WTC11 (cell line): ENCODE measurements at regions not wholly inside any gene's neighbourhood (a gene's known extent, or its start where the extent isn't known, plus 50 kb on each side); places are given as distances from the start of the nearest gene placed in this dataset.
A peak's percentile ranks its signal among the peaks of the same experiment; 100 is the strongest.

Source experiments
- ATAC-seq: fragments of 200-7000 bp; cut with Tn5 transposase; 2 replicates; pipeline ENCODE4 v1.10.0; 2021; ENCODE audit warnings: mild to moderate bottlenecking, moderate library complexity
- CTCF ChIA-PET: fragments of 300-600 bp; sonication (Branson Sonifier 250); formaldehyde crosslinking; loops from one replicate; lab custom pipeline; 2021; ENCODE audit warnings: antibody characterized with exemption; lab: Charles Lee
- POLR2A ChIA-PET: fragments of 350-600 bp; sonication (Branson Sonifier 250); formaldehyde crosslinking; loops from one replicate; lab custom pipeline; 2021; ENCODE audit warnings: antibody characterized with exemption; lab: Charles Lee
- DNase-seq: peaks from one replicate; pipeline ENCODE4 v3.0.0; 2021; ENCODE audit warnings: low spot score
- H3K27ac Mint-ChIP-seq: 2 replicates; pipeline ENCODE4 v1.8.0; 2021; ENCODE audit warnings: mixed read lengths
- H3K27me3 Mint-ChIP-seq: 2 replicates; pipeline ENCODE4 v1.8.0; 2021; ENCODE audit warnings: low read depth, mild to moderate bottlenecking, moderate library complexity, mixed read lengths
- H3K36me3 Mint-ChIP-seq: 2 replicates; pipeline ENCODE4 v1.8.0; 2021; ENCODE audit warnings: mixed read lengths
- H3K4me1 Mint-ChIP-seq: 2 replicates; pipeline ENCODE4 v1.8.0; 2022; ENCODE audit warnings: mixed read lengths
- H3K4me3 Mint-ChIP-seq: 2 replicates; pipeline ENCODE4 v1.8.0; 2021; ENCODE audit warnings: mild to moderate bottlenecking, moderate library complexity, mixed read lengths
- H3K9me3 Mint-ChIP-seq: 2 replicates; pipeline ENCODE4 v1.8.0; 2021; ENCODE audit warnings: mixed read lengths
- CBFB ChIP-seq: sonication (generic); formaldehyde crosslinking; IDR thresholded peaks from 2 replicates; pipeline ENCODE4 v1.8.1; 2022; ENCODE audit warnings: mild to moderate bottlenecking, low read depth, missing genetic modification reagents
- GABPB1 ChIP-seq: sonication (generic); formaldehyde crosslinking; IDR thresholded peaks from 2 replicates; pipeline ENCODE4 v1.8.1; 2023; ENCODE audit warnings: mild to moderate bottlenecking, missing genetic modification reagents
- GRHL2 ChIP-seq: fragments of 250-450 bp; sonication (Bioruptor Pico); IDR thresholded peaks from 2 replicates; pipeline ENCODE4 v1.8.0; 2022; ENCODE audit warnings: mild to moderate bottlenecking, moderate library complexity; ENCODE audit not compliant: insufficient replicate concordance, severe bottlenecking
- IRF2 ChIP-seq: sonication (generic); formaldehyde crosslinking; IDR thresholded peaks from 2 replicates; pipeline ENCODE4 v1.8.0; 2022; ENCODE audit warnings: low read depth, missing genetic modification reagents, borderline replicate concordance
- NFATC4 ChIP-seq: fragments of 250-450 bp; sonication (Bioruptor Pico); IDR thresholded peaks from 2 replicates; pipeline ENCODE4 v1.9.0; 2021; ENCODE audit warnings: mild to moderate bottlenecking
- NR3C1 ChIP-seq: sonication (generic); formaldehyde crosslinking; conservative IDR thresholded peaks from 2 replicates; pipeline ENCODE4 v1.8.1; 2023; ENCODE audit warnings: low read depth, mild to moderate bottlenecking, missing genetic modification reagents
- TCF7 ChIP-seq: sonication (generic); formaldehyde crosslinking; IDR thresholded peaks from 2 replicates; pipeline ENCODE4 v1.8.0; 2022; ENCODE audit warnings: mild to moderate bottlenecking, low read depth, missing genetic modification reagents, moderate library complexity
- TEAD4 ChIP-seq: sonication (generic); formaldehyde crosslinking; IDR thresholded peaks from 2 replicates; pipeline ENCODE4 v1.8.0; 2022; ENCODE audit warnings: mild to moderate bottlenecking, missing genetic modification reagents
- TP53 ChIP-seq: sonication (generic); formaldehyde crosslinking; IDR thresholded peaks from 2 replicates; pipeline ENCODE4 v1.8.1; 2023; ENCODE audit warnings: mild to moderate bottlenecking, missing genetic modification reagents
- ZNF317 ChIP-seq: sonication (generic); formaldehyde crosslinking; IDR thresholded peaks from 2 replicates; pipeline ENCODE4 v1.8.1; 2023; ENCODE audit warnings: low read depth, mild to moderate bottlenecking, moderate library complexity, missing genetic modification reagents, borderline replicate concordance
- ZNF396 ChIP-seq: fragments of 250-450 bp; sonication (Bioruptor Pico); IDR thresholded peaks from 2 replicates; pipeline ENCODE4 v1.8.0; 2021; ENCODE audit warnings: mild to moderate bottlenecking, moderate library complexity, borderline replicate concordance
- ZNF671 ChIP-seq: fragments of 250-450 bp; sonication (Bioruptor Pico); IDR thresholded peaks from 2 replicates; pipeline ENCODE4 v1.8.0; 2021; ENCODE audit warnings: mild to moderate bottlenecking
- TF ChIP-seq, protein P1 (sequence below): fragments of 200-600 bp; IDR thresholded peaks from 2 replicates; pipeline ENCODE4 v1.8.0; 2022; ENCODE audit warnings: antibody characterized with exemption
- TF ChIP-seq, protein P2 (sequence below): fragments of 250-450 bp; sonication (Bioruptor Pico); IDR thresholded peaks from 2 replicates; pipeline ENCODE4 v1.8.0; 2021; ENCODE audit warnings: mild to moderate bottlenecking
- TF ChIP-seq, protein P3 (sequence below): fragments of 250-450 bp; sonication (Bioruptor Pico); IDR thresholded peaks from 2 replicates; pipeline ENCODE4 v1.9.0; 2021; ENCODE audit warnings: moderate library complexity, mild to moderate bottlenecking, inconsistent platforms, borderline replicate concordance
- TF ChIP-seq, protein P4 (sequence below): sonication (generic); formaldehyde crosslinking; IDR thresholded peaks from 2 replicates; pipeline ENCODE4 v1.8.1; 2023; ENCODE audit warnings: mild to moderate bottlenecking, missing genetic modification reagents, moderate library complexity
- TF ChIP-seq, protein P5 (sequence below): sonication (generic); formaldehyde crosslinking; IDR thresholded peaks from 2 replicates; pipeline ENCODE4 v1.8.1; 2022; ENCODE audit warnings: low read depth, missing genetic modification reagents, borderline replicate concordance
- TF ChIP-seq, protein P6 (sequence below): sonication (generic); formaldehyde crosslinking; IDR thresholded peaks from 2 replicates; pipeline ENCODE4 v1.8.1; 2023; ENCODE audit warnings: mild to moderate bottlenecking, missing genetic modification reagents, moderate library complexity

DNA sequence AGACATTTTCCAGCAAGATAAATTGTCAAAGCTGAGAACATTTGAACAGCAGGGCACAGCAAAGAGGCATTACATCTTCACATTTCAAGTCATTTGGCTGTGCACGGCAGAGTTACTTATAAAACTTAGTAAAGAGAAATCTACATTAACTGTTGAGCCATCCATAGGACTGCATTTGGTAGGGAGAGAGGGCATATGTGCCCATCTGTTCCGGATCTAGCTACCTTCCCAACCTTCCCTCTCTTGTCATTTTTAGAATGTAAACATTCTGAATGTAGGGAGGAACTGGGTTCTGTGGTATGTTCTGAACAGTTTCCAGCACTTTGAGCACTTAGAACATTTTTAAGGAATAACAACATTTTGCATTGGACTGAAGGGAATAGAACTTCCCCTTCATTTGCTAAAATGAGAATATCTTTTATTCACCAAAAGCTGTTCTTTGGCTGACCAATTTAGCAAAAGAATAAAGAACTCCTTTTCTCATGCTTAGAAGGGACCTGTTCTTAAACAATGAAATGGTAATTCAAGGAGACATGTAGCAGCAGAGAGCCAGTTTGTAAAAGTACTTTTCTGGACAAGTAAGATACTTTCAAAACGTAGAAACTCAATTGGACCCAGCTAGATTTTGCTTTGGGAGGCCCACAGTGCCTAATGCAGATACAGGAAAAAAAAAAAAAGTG is 104.4 kb downstream of the CETN3 start:
- Mint-ChIP-seq H3K36me3 (no peaks in the 10 kb centered on the region), H3K27me3 (no peaks in the 10 kb centered on the region), H3K9me3 (peaks cover 5% of the 10 kb centered on the region; the same call in 1 of the 2 replicates)
- POLR2A ChIA-PET = no interaction called here
- TF ChIP-seq ZNF317 (CRISPR knock-in tag) (no peak), GABPB1 (CRISPR knock-in tag) (no peak)
- TF ChIP-seq, protein P1, sequence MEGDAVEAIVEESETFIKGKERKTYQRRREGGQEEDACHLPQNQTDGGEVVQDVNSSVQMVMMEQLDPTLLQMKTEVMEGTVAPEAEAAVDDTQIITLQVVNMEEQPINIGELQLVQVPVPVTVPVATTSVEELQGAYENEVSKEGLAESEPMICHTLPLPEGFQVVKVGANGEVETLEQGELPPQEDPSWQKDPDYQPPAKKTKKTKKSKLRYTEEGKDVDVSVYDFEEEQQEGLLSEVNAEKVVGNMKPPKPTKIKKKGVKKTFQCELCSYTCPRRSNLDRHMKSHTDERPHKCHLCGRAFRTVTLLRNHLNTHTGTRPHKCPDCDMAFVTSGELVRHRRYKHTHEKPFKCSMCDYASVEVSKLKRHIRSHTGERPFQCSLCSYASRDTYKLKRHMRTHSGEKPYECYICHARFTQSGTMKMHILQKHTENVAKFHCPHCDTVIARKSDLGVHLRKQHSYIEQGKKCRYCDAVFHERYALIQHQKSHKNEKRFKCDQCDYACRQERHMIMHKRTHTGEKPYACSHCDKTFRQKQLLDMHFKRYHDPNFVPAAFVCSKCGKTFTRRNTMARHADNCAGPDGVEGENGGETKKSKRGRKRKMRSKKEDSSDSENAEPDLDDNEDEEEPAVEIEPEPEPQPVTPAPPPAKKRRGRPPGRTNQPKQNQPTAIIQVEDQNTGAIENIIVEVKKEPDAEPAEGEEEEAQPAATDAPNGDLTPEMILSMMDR = no peak
- TF ChIP-seq, protein P2, sequence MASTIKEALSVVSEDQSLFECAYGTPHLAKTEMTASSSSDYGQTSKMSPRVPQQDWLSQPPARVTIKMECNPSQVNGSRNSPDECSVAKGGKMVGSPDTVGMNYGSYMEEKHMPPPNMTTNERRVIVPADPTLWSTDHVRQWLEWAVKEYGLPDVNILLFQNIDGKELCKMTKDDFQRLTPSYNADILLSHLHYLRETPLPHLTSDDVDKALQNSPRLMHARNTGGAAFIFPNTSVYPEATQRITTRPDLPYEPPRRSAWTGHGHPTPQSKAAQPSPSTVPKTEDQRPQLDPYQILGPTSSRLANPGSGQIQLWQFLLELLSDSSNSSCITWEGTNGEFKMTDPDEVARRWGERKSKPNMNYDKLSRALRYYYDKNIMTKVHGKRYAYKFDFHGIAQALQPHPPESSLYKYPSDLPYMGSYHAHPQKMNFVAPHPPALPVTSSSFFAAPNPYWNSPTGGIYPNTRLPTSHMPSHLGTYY = no peak
- TF ChIP-seq, all 79 proteins: peak for 0
- peak overlapping the region; percentile 9 for H3K27ac Mint-ChIP-seq
- peaks cover 30% of the 10 kb centered on the region for H3K4me1 Mint-ChIP-seq
- ATAC-seq = peak; percentile 76
- no peak for DNase-seq
- H3K4me3 Mint-ChIP-seq = peak overlapping the region; percentile 23
- CTCF ChIA-PET = interaction anchor here (0.5 to 1.0 kb wide), 5 partner anchors 9 to 1621 kb away, joined by 3 read pairs; no protein-coding TSS in a partner anchor

DNA sequence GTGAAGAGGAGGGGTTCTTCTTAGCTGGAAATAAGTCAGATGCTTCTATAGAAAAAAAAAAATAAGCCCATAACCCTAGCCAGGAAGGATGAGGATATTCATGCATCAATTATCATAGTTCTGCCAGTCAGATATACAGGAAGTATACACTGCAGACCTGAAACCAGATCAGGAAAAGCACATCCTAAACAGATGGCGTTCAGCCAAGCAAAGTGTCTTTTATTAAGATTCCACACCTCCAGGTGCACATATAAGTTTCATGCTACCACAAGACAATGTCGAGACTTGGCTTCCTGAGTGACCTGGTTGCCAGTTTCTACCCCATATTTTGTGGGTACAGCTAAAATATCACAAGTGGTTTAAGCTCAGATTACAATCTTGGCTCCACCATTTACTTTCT is 108.3 kb downstream of the CETN3 start:
- Mint-ChIP-seq H3K27me3 (peaks cover 27% of the 10 kb centered on the region), H3K4me1 (peaks cover 45% of the 10 kb centered on the region), H3K4me3 (no peak overlapping the region), H3K36me3 (no peaks in the 10 kb centered on the region), H3K27ac (no peak overlapping the region), H3K9me3 (peaks cover 8% of the 10 kb centered on the region; the same call in 1 of the 2 replicates)
- TF ChIP-seq GABPB1 (CRISPR knock-in tag) (no peak), CBFB (CRISPR knock-in tag) (no peak), IRF2 (no peak), GRHL2 (no peak), ZNF671 (no peak), NR3C1 (CRISPR knock-in tag) (no peak), NFATC4 (no peak), TP53 (no peak), TEAD4 (CRISPR knock-in tag) (no peak), TCF7 (CRISPR knock-in tag) (no peak), ZNF396 (CRISPR knock-in tag) (no peak)
- TF ChIP-seq, protein P3, sequence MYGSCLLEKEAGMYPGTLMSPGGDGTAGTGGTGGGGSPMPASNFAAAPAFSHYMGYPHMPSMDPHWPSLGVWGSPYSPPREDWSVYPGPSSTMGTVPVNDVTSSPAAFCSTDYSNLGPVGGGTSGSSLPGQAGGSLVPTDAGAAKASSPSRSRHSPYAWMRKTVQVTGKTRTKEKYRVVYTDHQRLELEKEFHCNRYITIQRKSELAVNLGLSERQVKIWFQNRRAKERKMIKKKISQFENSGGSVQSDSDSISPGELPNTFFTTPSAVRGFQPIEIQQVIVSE (CRISPR knock-in tag) = no peak
- TF ChIP-seq, protein P4, sequence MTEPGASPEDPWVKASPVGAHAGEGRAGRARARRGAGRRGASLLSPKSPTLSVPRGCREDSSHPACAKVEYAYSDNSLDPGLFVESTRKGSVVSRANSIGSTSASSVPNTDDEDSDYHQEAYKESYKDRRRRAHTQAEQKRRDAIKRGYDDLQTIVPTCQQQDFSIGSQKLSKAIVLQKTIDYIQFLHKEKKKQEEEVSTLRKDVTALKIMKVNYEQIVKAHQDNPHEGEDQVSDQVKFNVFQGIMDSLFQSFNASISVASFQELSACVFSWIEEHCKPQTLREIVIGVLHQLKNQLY (CRISPR knock-in tag) = no peak
- TF ChIP-seq, protein P5, sequence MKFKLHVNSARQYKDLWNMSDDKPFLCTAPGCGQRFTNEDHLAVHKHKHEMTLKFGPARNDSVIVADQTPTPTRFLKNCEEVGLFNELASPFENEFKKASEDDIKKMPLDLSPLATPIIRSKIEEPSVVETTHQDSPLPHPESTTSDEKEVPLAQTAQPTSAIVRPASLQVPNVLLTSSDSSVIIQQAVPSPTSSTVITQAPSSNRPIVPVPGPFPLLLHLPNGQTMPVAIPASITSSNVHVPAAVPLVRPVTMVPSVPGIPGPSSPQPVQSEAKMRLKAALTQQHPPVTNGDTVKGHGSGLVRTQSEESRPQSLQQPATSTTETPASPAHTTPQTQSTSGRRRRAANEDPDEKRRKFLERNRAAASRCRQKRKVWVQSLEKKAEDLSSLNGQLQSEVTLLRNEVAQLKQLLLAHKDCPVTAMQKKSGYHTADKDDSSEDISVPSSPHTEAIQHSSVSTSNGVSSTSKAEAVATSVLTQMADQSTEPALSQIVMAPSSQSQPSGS (CRISPR knock-in tag) = no peak
- TF ChIP-seq, protein P6, sequence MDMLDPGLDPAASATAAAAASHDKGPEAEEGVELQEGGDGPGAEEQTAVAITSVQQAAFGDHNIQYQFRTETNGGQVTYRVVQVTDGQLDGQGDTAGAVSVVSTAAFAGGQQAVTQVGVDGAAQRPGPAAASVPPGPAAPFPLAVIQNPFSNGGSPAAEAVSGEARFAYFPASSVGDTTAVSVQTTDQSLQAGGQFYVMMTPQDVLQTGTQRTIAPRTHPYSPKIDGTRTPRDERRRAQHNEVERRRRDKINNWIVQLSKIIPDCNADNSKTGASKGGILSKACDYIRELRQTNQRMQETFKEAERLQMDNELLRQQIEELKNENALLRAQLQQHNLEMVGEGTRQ (CRISPR knock-in tag) = no peak
- no peak for ATAC-seq
- POLR2A ChIA-PET = no interaction called here
- DNase-seq = no peak
- CTCF ChIA-PET = no interaction called here
